22Rv1 (cell line): ENCODE measurements at regions not wholly inside any gene's neighbourhood (a gene's known extent, or its start where the extent isn't known, plus 50 kb on each side); places are given as distances from the start of the nearest gene placed in this dataset.

Experiments used
- CTCF ChIP-seq: fragments of 450-650 bp; IDR thresholded peaks from 2 replicates; pipeline ENCODE4 v1.5.1; 2017; ENCODE audit warnings: mild to moderate bottlenecking
- ZFX ChIP-seq: fragments of 450-650 bp; IDR thresholded peaks from 2 replicates; pipeline ENCODE4 v1.6.1; 2017; ENCODE audit warnings: antibody characterized with exemption, borderline replicate concordance

GRCh38 chr1:112074711-112075110, 85.2 kb upstream of the KCND3 start:
- TF ChIP-seq CTCF = no peak
- TF ChIP-seq ZFX = no peak
